GM19452 (cell line): ENCODE measurements at regions not wholly inside any gene's neighbourhood (a gene's known extent, or its start where the extent isn't known, plus 50 kb on each side); places are given as distances from the start of the nearest gene placed in this dataset.

ENCODE experiments used
- ATAC-seq: cut with Tn5 transposase; IDR thresholded peaks from one replicate; pipeline ENCODE4 v1.9.1; 2021; ENCODE audit not compliant: unreplicated experiment

- no peak for ATAC-seq
Measured at GRCh38 chr3:79922633-79923032, 154.8 kb upstream of the ROBO1 start.

GRCh38 chr3:79917561-79917960 lies 149.8 kb upstream of the ROBO1 start:
- no peak for ATAC-seq

GRCh38 chr3:79910337-79910736 lies 142.5 kb upstream of the ROBO1 start:
- ATAC-seq = no peak

GRCh38 chr3:79906106-79906505 lies 138.3 kb upstream of the ROBO1 start:
- no peak for ATAC-seq

GRCh38 chr3:79902151-79902550 lies 134.4 kb upstream of the ROBO1 start:
- no peak for ATAC-seq

GRCh38 chr3:79898907-79899306 lies 131.1 kb upstream of the ROBO1 start:
- no peak for ATAC-seq

GRCh38 chr3:79896086-79896485 lies 128.3 kb upstream of the ROBO1 start:
- ATAC-seq = no peak

- ATAC-seq = no peak
Measured at GRCh38 chr3:79887213-79887612, 119.4 kb upstream of the ROBO1 start.

- ATAC-seq = no peak
Measured at GRCh38 chr3:79886204-79886603, 118.4 kb upstream of the ROBO1 start.

GRCh38 chr3:79885407-79885806 lies 117.6 kb upstream of the ROBO1 start:
- ATAC-seq = no peak

GRCh38 chr3:79884354-79884753 lies 116.6 kb upstream of the ROBO1 start:
- no peak for ATAC-seq

- ATAC-seq = no peak
Measured at GRCh38 chr3:79881431-79881830, 113.6 kb upstream of the ROBO1 start.

GRCh38 chr3:79878708-79879107 lies 110.9 kb upstream of the ROBO1 start:
- ATAC-seq = no peak

- ATAC-seq = no peak
Measured at GRCh38 chr3:79874646-79875045, 106.8 kb upstream of the ROBO1 start.

GRCh38 chr3:79872483-79872882 lies 104.7 kb upstream of the ROBO1 start:
- ATAC-seq = no peak

- no peak for ATAC-seq
Measured at GRCh38 chr3:79871656-79872055, 103.9 kb upstream of the ROBO1 start.

- ATAC-seq = no peak
Measured at GRCh38 chr3:79870313-79870620, 102.5 kb upstream of the ROBO1 start.

- no peak for ATAC-seq
Measured at GRCh38 chr3:79869461-79870312, 101.9 kb upstream of the ROBO1 start.

GRCh38 chr3:79866162-79866561 lies 98.4 kb upstream of the ROBO1 start:
- ATAC-seq = no peak

- ATAC-seq = no peak
Measured at GRCh38 chr3:79864077-79864476, 96.3 kb upstream of the ROBO1 start.

GRCh38 chr3:79848876-79849275 lies 81.1 kb upstream of the ROBO1 start:
- ATAC-seq = no peak

GRCh38 chr3:79847928-79848327 lies 80.1 kb upstream of the ROBO1 start:
- no peak for ATAC-seq
